ENCODE measurements at regions not wholly inside any gene's neighbourhood (a gene's known extent, or its start where the extent isn't known, plus 50 kb on each side); places are given as distances from the start of the nearest gene placed in this dataset.

- TF ChIP-seq, protein P1, sequence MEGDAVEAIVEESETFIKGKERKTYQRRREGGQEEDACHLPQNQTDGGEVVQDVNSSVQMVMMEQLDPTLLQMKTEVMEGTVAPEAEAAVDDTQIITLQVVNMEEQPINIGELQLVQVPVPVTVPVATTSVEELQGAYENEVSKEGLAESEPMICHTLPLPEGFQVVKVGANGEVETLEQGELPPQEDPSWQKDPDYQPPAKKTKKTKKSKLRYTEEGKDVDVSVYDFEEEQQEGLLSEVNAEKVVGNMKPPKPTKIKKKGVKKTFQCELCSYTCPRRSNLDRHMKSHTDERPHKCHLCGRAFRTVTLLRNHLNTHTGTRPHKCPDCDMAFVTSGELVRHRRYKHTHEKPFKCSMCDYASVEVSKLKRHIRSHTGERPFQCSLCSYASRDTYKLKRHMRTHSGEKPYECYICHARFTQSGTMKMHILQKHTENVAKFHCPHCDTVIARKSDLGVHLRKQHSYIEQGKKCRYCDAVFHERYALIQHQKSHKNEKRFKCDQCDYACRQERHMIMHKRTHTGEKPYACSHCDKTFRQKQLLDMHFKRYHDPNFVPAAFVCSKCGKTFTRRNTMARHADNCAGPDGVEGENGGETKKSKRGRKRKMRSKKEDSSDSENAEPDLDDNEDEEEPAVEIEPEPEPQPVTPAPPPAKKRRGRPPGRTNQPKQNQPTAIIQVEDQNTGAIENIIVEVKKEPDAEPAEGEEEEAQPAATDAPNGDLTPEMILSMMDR (IDR thresholded peaks at IDR 0.05) = no peak
- TF ChIP-seq EZH2 (IDR thresholded peaks at IDR 0.05) = no peak
Observed at GRCh38 chr13:40385858-40386180, 280.6 kb downstream of the FOXO1 start.
